NCI-H2081 treated with DMSO at 0.1 percent for 48 hours (cell line): ENCODE measurements at regions not wholly inside any gene's neighbourhood (a gene's known extent, or its start where the extent isn't known, plus 50 kb on each side); places are given as distances from the start of the nearest gene placed in this dataset.
A peak's percentile ranks its signal among the peaks of the same experiment; 100 is the strongest.

ENCODE experiments used
- DNase-seq: peaks from one replicate; lab custom pipeline; 2025; lab: John Stamatoyannopoulos, UW

- DNase-seq, result no peak
Measured at GRCh38 chr6:87936065-87936464, 111.6 kb upstream of the SPACA1 start.

- DNase-seq, result no peak
Measured at GRCh38 chr6:87935196-87935595, 112.4 kb upstream of the SPACA1 start.

- DNase-seq, result no peak
Measured at GRCh38 chr6:87932361-87932760, 115.3 kb upstream of the SPACA1 start.

DNA sequence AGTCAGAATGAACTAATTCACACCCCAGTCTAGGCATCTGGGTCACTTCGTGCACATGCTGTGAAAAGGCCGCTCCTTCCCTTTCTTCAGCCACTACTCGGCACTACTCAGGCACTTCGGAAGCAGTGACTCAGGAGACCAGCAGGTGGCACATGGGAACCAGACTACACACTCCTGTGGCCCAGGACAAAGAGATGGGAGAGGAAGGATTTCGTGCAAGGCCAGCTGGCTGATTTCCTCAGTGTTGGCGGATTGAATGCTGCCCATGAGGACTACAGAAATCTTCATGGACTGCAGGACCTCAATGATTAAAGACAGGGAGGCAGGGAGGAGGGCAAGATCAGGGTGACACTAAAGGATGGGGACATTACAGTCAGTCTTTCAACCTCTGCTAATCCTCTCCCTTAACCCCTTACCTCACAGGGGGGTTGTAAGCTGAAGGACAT lies 117.8 kb upstream of the SPACA1 start:
- DNase-seq, result peak; percentile 35

- no peak for DNase-seq
Measured at GRCh38 chr6:87926687-87927086, 121.0 kb upstream of the SPACA1 start.

GRCh38 chr6:87926072-87926471 lies 121.6 kb upstream of the SPACA1 start:
- DNase-seq, result no peak

DNA sequence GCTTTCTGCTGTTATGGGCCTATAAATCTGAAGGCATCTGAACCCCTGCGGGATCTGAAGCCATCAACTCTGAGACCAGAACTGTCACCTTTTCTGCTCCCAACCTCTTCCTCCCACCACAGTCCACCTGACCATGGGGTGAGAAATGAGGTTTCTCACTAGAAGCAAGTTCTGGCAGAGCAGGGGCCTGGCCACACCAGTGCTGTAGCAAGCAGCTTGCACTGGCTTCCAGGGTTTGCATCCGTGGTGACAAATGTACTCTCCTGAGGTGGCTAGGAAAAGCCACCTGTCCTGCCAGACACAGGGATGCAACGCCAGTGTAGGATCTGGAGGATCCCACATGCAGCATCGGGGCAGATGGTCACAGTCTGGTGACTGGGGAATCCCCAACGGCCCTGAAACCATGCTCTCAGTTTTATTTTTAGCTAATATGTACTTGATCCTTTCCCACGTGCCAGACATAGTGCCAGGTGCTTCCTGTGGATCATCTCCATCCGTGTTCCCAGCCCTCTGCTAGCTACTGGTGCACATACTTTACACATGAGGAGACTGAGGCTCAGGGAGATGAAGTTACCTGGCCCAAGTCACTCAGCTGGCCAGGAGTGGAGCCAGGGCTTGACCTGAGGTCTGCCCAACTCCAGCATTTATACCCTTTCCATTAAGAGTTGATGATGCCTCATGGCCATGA lies 122.1 kb upstream of the SPACA1 start:
- DNase-seq, result no peak

GRCh38 chr6:87923389-87924050 lies 124.1 kb upstream of the SPACA1 start:
- DNase-seq, result no peak

DNA sequence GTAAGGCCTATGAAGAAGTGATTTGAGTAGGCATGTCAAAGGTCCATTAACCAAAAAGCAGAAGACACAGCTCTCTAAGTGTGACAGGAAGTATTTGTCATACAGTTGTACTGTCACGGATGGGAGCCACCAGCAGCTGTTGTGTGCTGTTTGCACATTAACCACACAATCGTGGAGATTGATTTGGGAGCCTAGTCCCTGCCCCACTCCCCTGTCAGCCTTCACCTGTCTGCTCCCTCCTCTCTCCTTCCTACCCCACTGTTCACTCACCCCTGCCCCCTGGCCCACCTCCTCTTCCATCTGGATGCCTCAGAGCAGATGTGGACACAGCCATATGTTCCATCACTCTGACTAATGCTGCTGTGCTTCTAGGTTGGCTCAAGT lies 124.7 kb upstream of the SPACA1 start:
- DNase-seq, result no peak

- DNase-seq, result no peak
Measured at GRCh38 chr6:87922196-87922946, 125.3 kb upstream of the SPACA1 start.

GRCh38 chr6:87921034-87921433 lies 126.6 kb upstream of the SPACA1 start:
- no peak for DNase-seq

- DNase-seq, result no peak
Measured at GRCh38 chr6:87920245-87920644, 127.4 kb upstream of the SPACA1 start.

DNA sequence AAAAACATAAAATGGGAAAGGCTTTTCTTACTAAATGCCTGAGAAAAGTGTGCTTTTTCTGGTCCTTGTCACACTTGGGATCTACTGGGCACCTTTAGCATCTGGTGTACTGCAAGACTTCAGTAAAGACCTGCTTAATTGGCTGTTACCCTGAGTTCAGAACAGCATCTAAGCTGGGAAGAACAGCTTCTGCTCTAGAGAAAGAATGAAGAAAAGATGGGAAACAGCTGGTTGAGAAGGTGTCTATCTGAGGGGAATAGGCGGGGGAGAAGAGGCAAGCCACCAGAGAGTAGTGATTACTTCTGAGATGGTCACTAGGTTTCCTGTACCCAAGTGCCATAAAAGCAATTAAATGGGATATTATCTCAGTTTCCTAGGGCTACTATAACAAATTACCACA lies 128.2 kb upstream of the SPACA1 start:
- DNase-seq, result no peak

- no peak for DNase-seq
Measured at GRCh38 chr6:87919001-87919400, 128.6 kb upstream of the SPACA1 start.

- DNase-seq, result no peak
Measured at GRCh38 chr6:87918461-87918941, 129.1 kb upstream of the SPACA1 start.

- no peak for DNase-seq
Measured at GRCh38 chr6:87917886-87918285, 129.8 kb upstream of the SPACA1 start.

DNA sequence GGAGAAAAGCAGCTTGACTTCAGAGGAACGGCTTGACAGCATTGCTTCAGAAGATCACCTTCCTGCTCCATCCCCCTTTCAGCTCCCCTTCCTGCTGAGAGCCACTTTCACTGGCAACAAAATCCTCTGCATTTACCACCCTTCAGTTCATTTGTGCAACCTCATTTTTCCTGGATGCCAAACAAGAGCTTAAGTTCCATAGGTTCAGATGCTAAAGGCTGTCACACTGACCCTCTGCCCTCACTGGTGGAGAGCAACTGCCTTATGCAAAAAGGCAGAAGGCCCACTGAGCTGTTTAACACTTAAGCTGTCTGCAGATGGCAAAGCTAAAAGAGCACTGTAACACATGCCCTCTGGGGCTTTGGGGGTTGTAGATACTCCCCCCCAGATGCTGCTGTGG lies 131.2 kb upstream of the SPACA1 start:
- DNase-seq, result no peak

- no peak for DNase-seq
Measured at GRCh38 chr6:87914637-87915395, 132.8 kb upstream of the SPACA1 start.

DNA sequence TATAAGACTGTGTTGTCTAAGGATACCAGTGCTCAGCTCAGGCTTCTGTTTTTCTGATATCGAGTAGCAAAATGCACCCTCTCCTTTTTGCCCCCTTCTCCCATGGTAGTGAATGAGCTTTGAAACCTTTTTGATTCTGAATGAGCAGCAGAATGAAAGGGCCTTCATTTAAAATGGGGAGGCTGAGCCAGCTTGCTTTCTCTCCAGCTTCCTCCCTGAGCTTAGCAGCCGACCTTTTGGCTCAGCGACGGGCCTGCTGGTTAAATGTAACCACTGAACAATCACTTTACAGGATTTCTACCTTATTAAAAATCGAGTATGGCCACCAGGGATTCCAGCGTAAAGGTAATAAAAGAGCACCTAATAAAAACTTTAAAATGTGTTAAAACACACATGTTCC lies 133.7 kb upstream of the SPACA1 start:
- DNase-seq, result no peak

DNA sequence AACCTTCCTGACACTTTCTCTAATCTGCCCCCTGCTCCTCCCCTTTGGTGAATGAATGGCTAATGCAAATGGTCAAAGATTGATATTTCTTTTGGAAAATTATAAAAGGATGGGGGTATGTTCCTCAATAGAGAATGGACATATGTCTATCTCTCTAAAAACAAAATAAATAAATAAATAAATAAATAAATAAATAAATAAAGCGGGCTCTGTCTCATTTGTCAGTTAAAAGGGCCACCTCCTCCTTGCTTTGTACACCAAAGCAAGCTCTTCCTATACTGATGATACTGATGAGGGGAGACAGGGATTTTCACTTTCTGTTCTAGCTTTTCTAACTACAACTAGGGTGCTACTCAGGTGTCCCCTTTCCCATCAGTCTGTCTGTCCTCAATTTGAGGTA lies 135.5 kb upstream of the SPACA1 start:
- no peak for DNase-seq

DNA sequence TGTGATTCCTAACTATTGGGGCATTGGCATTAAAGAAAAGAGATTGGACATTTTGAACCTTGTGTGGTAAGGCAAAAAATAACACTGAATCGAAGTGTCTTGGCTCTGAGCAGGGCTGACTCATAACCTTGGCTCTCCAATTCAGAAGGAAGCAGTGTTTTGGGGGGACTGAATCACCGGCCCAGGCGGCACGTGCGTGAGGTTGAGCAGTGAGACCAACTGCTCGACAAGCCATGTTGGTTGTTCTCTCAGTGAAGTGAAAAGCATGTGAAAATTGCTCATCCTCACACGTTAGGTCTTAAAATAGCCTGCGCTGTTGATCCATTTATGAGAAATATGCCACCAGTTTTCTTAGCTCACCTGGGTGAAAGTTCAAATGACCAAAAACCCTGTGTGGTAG lies 137.8 kb upstream of the SPACA1 start:
- DNase-seq, result no peak
